K562 (cell line): ENCODE measurements at regions not wholly inside any gene's neighbourhood (a gene's known extent, or its start where the extent isn't known, plus 50 kb on each side); places are given as distances from the start of the nearest gene placed in this dataset.
A peak's percentile ranks its signal among the peaks of the same experiment; 100 is the strongest.

ENCODE experiments used
- ATAC-seq: fragments of 200-7000 bp; cut with Tn5 transposase; 3 replicates; pipeline ENCODE4 v1.9.1; 2020; ENCODE audit warnings: moderate library complexity
- BruUV-seq: library from RNA; stranded (reverse); fragments of 400-500 nt; replicated peaks from 2 replicates; lab custom pipeline; 2021; lab: Mats Ljungman, UMichigan
- CTCF ChIA-PET: fragments of 300-600 bp; formaldehyde crosslinking; extraction: SDS; loops from one replicate; lab custom pipeline; 2021; ENCODE audit warnings: low intra/inter-chr PET ratio; lab: Yijun Ruan, JAX
- POLR2A ChIA-PET: fragments of 300-600, 350-650 bp; sonication (Branson Sonifier 250); formaldehyde crosslinking; extraction: SDS; loops from one replicate; lab custom pipeline; 2021; ENCODE audit warnings: antibody characterized with exemption, inconsistent platforms; lab: Yijun Ruan, JAX
- DNase-seq, 4 experiments: peaks; one replicate each; pipeline versions ENCODE4 v3.0.0 to v3.0.0-alpha.2; 2011 to 2018; ENCODE audit warnings: low spot score in 3 of 4, mixed read lengths in 3 of 4; ENCODE audit errors: extremely low read depth in 1 of 4
- FAIRE-seq: peaks from 2 replicates; lab custom pipeline; 2011; peaks lifted over from hg19 to GRCh38; lab: Jason Lieb, UNC
- H2AFZ ChIP-seq: 2 replicates; pipeline ENCODE4 v1.6.0; 2011; ENCODE audit warnings: low read depth, low read length, control low read depth, inconsistent platforms
- H3K27ac ChIP-seq: fragments of 200-600 bp; 3 replicates; pipeline ENCODE4 v1.8.0; 2011; ENCODE audit warnings: low read depth, mild to moderate bottlenecking, control low read depth, inconsistent platforms, low read length, moderate library complexity, mixed read lengths; ENCODE audit errors: extremely low read depth
- H3K27me3 ChIP-seq, 2 experiments: fragments of 300-600 bp in 1 of 2; 2 replicates in 1 of 2; 3 replicates in 1 of 2; pipeline versions ENCODE4 v1.6.0 to v1.8.0; 2011; ENCODE audit warnings: inconsistent platforms in 2 of 2, low read length in 2 of 2, mild to moderate bottlenecking in 1 of 2, mixed read lengths in 1 of 2, moderate library complexity in 1 of 2; ENCODE audit not compliant: control insufficient read depth in 2 of 2, insufficient read depth in 2 of 2
- H3K36me3 ChIP-seq: fragments of 300-600 bp; 3 replicates; pipeline ENCODE4 v1.8.0; 2011; ENCODE audit warnings: mild to moderate bottlenecking, low read length, inconsistent platforms; ENCODE audit not compliant: control insufficient read depth, insufficient read depth
- H3K4me1 ChIP-seq, 2 experiments: fragments of 200-600 bp in 1 of 2; replicated peaks in 1 of 2; 2 replicates in 1 of 2; 3 replicates in 1 of 2; pipeline versions ENCODE4 v1.5.1 to v1.8.0; 2011; ENCODE audit warnings: inconsistent platforms in 2 of 2, low read length in 2 of 2, mild to moderate bottlenecking in 1 of 2, mixed read lengths in 1 of 2, moderate library complexity in 1 of 2; ENCODE audit not compliant: control insufficient read depth in 2 of 2, insufficient read depth in 2 of 2
- H3K4me2 ChIP-seq: 2 replicates; pipeline ENCODE4 v1.6.1; 2011; ENCODE audit warnings: low read length, control low read depth, inconsistent platforms, mixed read lengths; ENCODE audit not compliant: insufficient read depth
- H3K4me3 ChIP-seq: fragments of 200-600 bp; sonication (generic), shearing (Covaris generic); 2 replicates; pipeline ENCODE4 v1.5.1; 2016; ENCODE audit warnings: control low read depth, inconsistent platforms
- H3K79me2 ChIP-seq: fragments of 200-600 bp; 3 replicates; pipeline ENCODE4 v1.8.0; 2011; ENCODE audit warnings: low read length, inconsistent platforms; ENCODE audit not compliant: control insufficient read depth, insufficient read depth
- H3K9ac ChIP-seq, 2 experiments: 2 replicates each; pipeline versions ENCODE4 v1.6.0 to v1.6.1; 2011; ENCODE audit warnings: low read depth in 2 of 2, low read length in 2 of 2, control low read depth in 1 of 2, inconsistent platforms in 1 of 2, mild to moderate bottlenecking in 1 of 2, mixed read lengths in 1 of 2; ENCODE audit not compliant: insufficient read depth in 1 of 2
- H3K9me1 ChIP-seq: one replicate; pipeline ENCODE4 v1.6.0; 2011; ENCODE audit warnings: inconsistent platforms, mild to moderate bottlenecking, low read length, moderate library complexity; ENCODE audit not compliant: control insufficient read depth, insufficient read depth
- H3K9me3 ChIP-seq: replicated peaks from 2 replicates; pipeline ENCODE4 v1.5.1; 2011; ENCODE audit warnings: low read depth, low read length, inconsistent platforms; ENCODE audit not compliant: control insufficient read depth, insufficient read depth
- H4K20me1 ChIP-seq: replicated peaks from 2 replicates; pipeline ENCODE4 v1.6.1; 2011; ENCODE audit warnings: low read length, inconsistent platforms, mixed read lengths; ENCODE audit not compliant: control insufficient read depth, insufficient read depth
- LEF1 ChIP-seq: fragments of 450-650 bp; IDR thresholded peaks from 2 replicates; pipeline ENCODE4 v1.6.1; 2016; ENCODE audit warnings: mild to moderate bottlenecking
- MAFG ChIP-seq: fragments of 450-650 bp; conservative IDR thresholded peaks from 2 replicates; pipeline ENCODE4 v1.6.1; 2016; ENCODE audit warnings: missing genetic modification characterization, missing compliant biosample characterization
- RFX1 ChIP-seq: fragments of 450-650 bp; IDR thresholded peaks from 2 replicates; pipeline ENCODE4 v1.6.1; 2016; ENCODE audit warnings: mild to moderate bottlenecking, moderate library complexity
- ZNF121 ChIP-seq: sonication (generic); formaldehyde crosslinking; conservative IDR thresholded peaks from 2 replicates; pipeline ENCODE4 v1.8.0; 2022; ENCODE audit warnings: missing genetic modification reagents
- WGBS: fragments of 100-300 bp; shearing (Covaris generic); methylation state at CpG from one replicate; pipeline ENCODE4 v1.1.6; 2016; ENCODE audit warnings: low coverage, mixed read lengths; ENCODE audit not compliant: insufficient coverage; ENCODE audit errors: missing lambda C conversion rate; 5-methylcytosine and 5-hydroxymethylcytosine counted together
- in situ Hi-C: fragments of 300-500 bp; cut with MboI; formaldehyde crosslinking; loops from 4 replicates; pipeline ENCODE4 v1.15.0; 2018; ENCODE audit warnings: inconsistent platforms, mixed read lengths
- intact Hi-C: fragments of 100-400 bp; cut with micrococcal nuclease; formaldehyde crosslinking; loops from 2 replicates; pipeline ENCODE4 v1.14.2; 2022
- TF ChIP-seq, protein P1 (sequence below): fragments of 450-650 bp; IDR thresholded peaks from 2 replicates; pipeline ENCODE4 v1.6.1; 2017; ENCODE audit warnings: antibody characterized with exemption, mild to moderate bottlenecking

- TF ChIP-seq, protein P1, sequence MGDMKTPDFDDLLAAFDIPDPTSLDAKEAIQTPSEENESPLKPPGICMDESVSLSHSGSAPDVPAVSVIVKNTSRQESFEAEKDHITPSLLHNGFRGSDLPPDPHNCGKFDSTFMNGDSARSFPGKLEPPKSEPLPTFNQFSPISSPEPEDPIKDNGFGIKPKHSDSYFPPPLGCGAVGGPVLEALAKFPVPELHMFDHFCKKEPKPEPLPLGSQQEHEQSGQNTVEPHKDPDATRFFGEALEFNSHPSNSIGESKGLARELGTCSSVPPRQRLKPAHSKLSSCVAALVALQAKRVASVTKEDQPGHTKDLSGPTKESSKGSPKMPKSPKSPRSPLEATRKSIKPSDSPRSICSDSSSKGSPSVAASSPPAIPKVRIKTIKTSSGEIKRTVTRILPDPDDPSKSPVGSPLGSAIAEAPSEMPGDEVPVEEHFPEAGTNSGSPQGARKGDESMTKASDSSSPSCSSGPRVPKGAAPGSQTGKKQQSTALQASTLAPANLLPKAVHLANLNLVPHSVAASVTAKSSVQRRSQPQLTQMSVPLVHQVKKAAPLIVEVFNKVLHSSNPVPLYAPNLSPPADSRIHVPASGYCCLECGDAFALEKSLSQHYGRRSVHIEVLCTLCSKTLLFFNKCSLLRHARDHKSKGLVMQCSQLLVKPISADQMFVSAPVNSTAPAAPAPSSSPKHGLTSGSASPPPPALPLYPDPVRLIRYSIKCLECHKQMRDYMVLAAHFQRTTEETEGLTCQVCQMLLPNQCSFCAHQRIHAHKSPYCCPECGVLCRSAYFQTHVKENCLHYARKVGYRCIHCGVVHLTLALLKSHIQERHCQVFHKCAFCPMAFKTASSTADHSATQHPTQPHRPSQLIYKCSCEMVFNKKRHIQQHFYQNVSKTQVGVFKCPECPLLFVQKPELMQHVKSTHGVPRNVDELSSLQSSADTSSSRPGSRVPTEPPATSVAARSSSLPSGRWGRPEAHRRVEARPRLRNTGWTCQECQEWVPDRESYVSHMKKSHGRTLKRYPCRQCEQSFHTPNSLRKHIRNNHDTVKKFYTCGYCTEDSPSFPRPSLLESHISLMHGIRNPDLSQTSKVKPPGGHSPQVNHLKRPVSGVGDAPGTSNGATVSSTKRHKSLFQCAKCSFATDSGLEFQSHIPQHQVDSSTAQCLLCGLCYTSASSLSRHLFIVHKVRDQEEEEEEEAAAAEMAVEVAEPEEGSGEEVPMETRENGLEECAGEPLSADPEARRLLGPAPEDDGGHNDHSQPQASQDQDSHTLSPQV, result 0 out of 2 replicates have a peak, but pooled peaks have one; percentile 28
- 0 out of 2 replicates have a peak, but pooled peaks have one; percentile 19 for TF ChIP-seq MAFG
Observed at GRCh38 chr12:28023156-28023887, 50.8 kb upstream of the PTHLH start (continued).

- in situ Hi-C loops, result no loop called here
- BruUV-seq, result no TSS peak
- Histone ChIP-seq H2AFZ (no peak overlapping the region), H3K9me1 (no peaks in the 10 kb centered on the region), H3K27me3 (no peaks in the 10 kb centered on the region), H4K20me1 (no peaks in the 10 kb centered on the region), H3K9ac (no peak overlapping the region), H3K4me1 (peaks cover 10 to 23% of the 10 kb centered on the region in 2 experiments), H3K9me3 (no peaks in the 10 kb centered on the region), H3K27ac (no peak overlapping the region), H3K4me3 (no peak overlapping the region), H3K4me2 (no peak overlapping the region), H3K79me2 (no peaks in the 10 kb centered on the region), H3K36me3 (no peaks in the 10 kb centered on the region)
- FAIRE-seq (no peak), DNase-seq (no peak), ATAC-seq (no peak)
- intact Hi-C loops, result no loop called here
- WGBS, result 15% methylated on average over 3 of the region's 3 CpGs
- POLR2A ChIA-PET, result interaction anchor here (0.6 kb wide), 1 partner anchor 178 kb away, joined by 3 read pairs; no protein-coding TSS in a partner anchor
- CTCF ChIA-PET, result no interaction called here
- TF ChIP-seq ZNF121, result peak; percentile 70; the same call in 1 of the 2 replicates
- TF ChIP-seq RFX1, result peak; percentile 33
- no peak for TF ChIP-seq LEF1
Observed at GRCh38 chr12:28024231-28024995, 51.9 kb upstream of the PTHLH start.
